Stimulated activated CD8-positive, alpha-beta memory T cell treated with anti-CD3 and anti-CD28 coated beads, Interleukin-4, amount 100 ng/mL, for 24 hours (primary cell): ENCODE measurements at regions not wholly inside any gene's neighbourhood (a gene's known extent, or its start where the extent isn't known, plus 50 kb on each side); places are given as distances from the start of the nearest gene placed in this dataset.

Source experiments
- DNase-seq: peaks from one replicate; pipeline ENCODE4 v3.0.0-alpha.2; 2020; ENCODE audit warnings: low read depth

DNA sequence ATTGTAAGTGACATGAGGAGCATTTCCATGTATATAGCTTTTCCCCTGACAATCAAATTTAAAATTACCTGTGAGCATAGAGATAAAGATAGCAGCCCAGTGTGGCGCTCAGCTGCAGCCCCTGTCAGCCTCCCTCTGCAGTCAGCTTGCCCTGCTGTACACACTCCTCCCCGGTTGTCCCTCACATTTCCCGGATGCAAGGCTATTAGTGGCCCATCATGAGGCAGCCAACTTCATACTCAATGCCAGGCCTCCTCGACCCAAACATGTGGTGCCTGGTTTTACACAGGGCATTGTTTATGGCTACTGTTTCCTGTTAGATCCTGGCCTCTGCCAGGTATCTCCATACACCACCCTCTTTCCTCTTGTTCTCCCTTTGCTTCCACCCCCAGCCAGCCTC, 116.1 kb upstream of the SH3BP4 start:
- DNase-seq, result no peak

- DNase-seq, result no peak
Observed at GRCh38 chr2:234834228-234834923, 117.4 kb upstream of the SH3BP4 start.

DNA sequence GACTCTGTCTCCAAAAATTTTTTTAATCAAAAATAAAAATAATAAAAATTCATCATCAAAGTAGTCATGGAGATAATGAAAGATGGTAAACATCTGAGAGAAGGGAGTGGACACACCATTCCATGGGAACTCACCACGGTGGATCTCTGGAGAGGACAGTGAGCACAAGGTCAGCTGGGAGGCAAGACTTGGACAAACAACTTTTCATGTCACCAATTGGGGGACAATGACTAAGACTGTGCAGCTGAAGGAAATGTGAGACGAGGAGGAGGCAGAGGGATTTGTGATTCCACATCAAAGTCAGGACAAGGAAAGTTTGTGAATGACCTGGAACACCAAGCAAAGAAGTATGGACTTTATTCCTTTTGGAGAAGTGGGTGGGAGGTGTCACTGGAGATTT, 121.0 kb upstream of the SH3BP4 start:
- no peak for DNase-seq

GRCh38 chr2:234829074-234829455, 122.8 kb upstream of the SH3BP4 start:
- no peak for DNase-seq

DNA sequence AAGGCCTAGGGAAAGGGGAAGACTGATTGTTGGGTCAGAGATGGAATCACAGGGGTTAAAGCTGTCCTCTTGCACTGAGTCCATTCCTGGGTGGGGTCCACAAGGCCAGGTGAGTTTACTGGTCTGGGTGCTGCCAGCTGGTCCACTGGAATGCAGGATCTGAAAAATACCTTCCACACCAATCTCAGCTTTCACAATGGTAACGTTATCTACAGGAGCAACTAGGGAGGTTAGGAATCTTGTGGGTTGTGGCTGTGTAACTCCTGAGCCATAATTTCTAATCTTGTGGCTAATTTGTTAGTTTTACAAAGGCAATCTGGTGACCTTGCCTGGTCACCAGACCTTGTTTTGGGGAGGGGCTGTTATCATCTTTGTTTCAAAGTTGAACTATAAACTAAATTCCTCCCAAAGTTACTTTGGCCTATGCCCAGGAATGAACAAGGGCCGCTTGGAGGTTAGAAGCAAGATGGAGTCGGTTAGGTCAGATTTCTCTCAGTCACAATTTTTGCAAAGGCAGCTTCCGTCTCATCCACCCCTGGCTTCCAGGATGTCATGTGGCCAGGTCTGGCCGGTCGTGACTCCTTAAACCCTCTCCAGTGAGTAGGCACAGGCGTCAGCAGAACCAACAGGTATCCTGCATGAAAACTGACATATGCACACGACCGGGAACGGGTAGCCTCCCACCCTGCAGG, 123.3 kb upstream of the SH3BP4 start:
- no peak for DNase-seq

GRCh38 chr2:234827096-234827860, 124.5 kb upstream of the SH3BP4 start:
- no peak for DNase-seq

GRCh38 chr2:234826681-234827080, 125.1 kb upstream of the SH3BP4 start:
- no peak for DNase-seq

GRCh38 chr2:234825616-234826015, 126.2 kb upstream of the SH3BP4 start:
- DNase-seq, result no peak

DNA sequence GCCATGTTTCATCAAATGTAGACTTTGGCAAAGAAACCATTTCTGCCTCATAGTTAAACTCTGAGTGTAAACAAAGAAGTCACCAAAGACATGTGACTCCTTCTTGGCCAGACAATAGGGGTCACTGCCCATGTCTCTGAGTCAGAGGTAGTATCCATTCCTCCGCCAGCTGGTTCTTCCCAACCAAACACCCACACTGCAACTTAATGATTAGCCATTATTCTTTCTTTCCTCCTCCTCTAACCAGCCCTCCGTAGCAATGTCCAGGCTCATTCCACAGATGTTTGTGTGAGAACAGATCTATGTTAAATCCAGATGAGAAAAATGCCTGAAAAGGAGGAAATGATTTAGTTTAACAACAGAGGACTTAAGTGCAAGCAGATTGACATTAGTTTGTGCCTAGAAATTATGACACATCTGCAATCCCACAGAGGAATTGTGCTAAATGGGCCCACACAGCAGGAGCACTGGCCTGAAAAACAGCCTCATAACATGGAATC, 127.9 kb upstream of the SH3BP4 start:
- no peak for DNase-seq

GRCh38 chr2:234823196-234823876, 128.5 kb upstream of the SH3BP4 start:
- no peak for DNase-seq

- no peak for DNase-seq
Observed at GRCh38 chr2:234821946-234822475, 129.8 kb upstream of the SH3BP4 start.

DNA sequence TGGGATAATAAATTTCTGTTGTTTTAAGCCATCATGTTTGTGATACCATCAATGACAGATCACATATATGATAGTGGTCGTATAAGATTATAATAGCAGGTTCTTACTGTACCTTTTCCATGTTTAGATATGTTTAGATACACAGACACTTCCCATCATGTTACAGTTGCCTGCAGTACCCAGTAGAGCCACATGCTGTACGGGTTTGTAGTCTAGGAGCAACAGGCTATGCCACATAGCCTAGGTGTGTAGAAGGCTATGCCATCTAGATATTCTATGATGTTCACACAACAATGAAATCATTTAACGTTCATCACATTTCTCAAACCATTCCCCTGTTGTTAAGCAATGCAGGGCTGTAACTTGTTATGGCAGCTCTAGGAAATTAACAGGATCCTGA, 132.9 kb upstream of the SH3BP4 start:
- no peak for DNase-seq

GRCh38 chr2:234816491-234816890, 135.3 kb upstream of the SH3BP4 start:
- no peak for DNase-seq

- no peak for DNase-seq
Observed at GRCh38 chr2:234816056-234816455, 135.8 kb upstream of the SH3BP4 start.

DNA sequence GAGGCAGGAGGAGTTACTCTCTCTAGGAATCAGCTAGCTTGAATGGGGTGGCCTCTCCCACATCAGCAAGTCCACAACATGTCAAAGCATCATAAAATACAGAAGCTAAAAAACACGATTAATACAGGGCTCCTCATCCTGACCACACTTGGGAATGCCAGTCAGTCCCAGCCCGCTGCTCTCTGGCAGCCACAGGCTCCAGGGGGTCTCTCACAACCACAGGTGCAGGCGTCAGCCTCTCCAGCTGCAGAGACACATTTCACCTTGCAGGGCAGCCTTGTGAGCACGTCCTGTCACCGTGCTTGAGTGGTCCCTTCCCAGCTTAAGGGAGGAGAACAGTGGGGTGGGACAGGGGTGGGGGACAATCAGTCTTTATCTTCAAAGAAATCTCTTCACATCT, 137.4 kb upstream of the SH3BP4 start:
- DNase-seq, result no peak

- no peak for DNase-seq
Observed at GRCh38 chr2:234812851-234813250, 139.0 kb upstream of the SH3BP4 start.

- DNase-seq, result no peak
Observed at GRCh38 chr2:234808907-234809306, 142.9 kb upstream of the SH3BP4 start.

GRCh38 chr2:234806818-234807217, 145.0 kb upstream of the SH3BP4 start:
- no peak for DNase-seq

- DNase-seq, result no peak
Observed at GRCh38 chr2:234805836-234806235, 146.0 kb upstream of the SH3BP4 start.

DNA sequence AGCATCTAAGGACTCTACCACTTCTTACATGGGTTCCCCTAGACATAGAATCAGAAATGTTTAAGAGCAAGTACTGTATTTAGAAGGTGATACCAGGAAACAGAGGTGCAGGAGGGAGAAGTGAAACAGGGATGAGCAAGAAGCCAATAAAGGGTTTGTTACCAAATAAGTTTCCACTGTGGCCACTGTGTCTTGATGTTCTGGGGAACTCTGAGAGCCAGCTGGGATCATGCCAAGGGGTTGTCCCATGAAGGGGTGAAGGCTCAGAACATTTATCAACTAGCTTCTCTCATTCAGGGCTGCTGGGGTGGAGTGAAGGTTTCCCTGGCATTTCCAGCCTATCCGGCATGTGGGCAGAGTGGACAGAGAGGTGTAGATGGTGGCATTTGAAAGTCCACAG, 147.1 kb upstream of the SH3BP4 start:
- DNase-seq, result no peak

GRCh38 chr2:234802845-234803171, 149.0 kb upstream of the SH3BP4 start:
- DNase-seq, result no peak
